Progenitor cell of endocrine pancreas (in vitro differentiated cells): ENCODE measurements at regions not wholly inside any gene's neighbourhood (a gene's known extent, or its start where the extent isn't known, plus 50 kb on each side); places are given as distances from the start of the nearest gene placed in this dataset.

Source experiments
- DNase-seq: peaks from one replicate; pipeline ENCODE4 v3.0.0; 2021; ENCODE audit warnings: low spot score; ENCODE audit not compliant: unreplicated experiment
- H3K27ac Mint-ChIP-seq: 2 replicates; pipeline ENCODE4 v1.8.0; 2021; ENCODE audit warnings: mild to moderate bottlenecking, moderate library complexity, mixed read lengths
- H3K27me3 Mint-ChIP-seq: 2 replicates; pipeline ENCODE4 v1.8.0; 2021; ENCODE audit warnings: mixed read lengths
- H3K36me3 Mint-ChIP-seq: 2 replicates; pipeline ENCODE4 v1.8.0; 2022; ENCODE audit warnings: mixed read lengths; ENCODE audit not compliant: insufficient read depth
- H3K4me1 Mint-ChIP-seq: 2 replicates; pipeline ENCODE4 v1.8.0; 2021; ENCODE audit warnings: low read depth, mixed read lengths
- H3K4me3 Mint-ChIP-seq: 2 replicates; pipeline ENCODE4 v1.8.0; 2021; ENCODE audit warnings: low read depth, mild to moderate bottlenecking, moderate library complexity, mixed read lengths
- H3K9me3 Mint-ChIP-seq: 2 replicates; pipeline ENCODE4 v1.8.0; 2021; ENCODE audit warnings: low read depth, mixed read lengths
- CTCF ChIP-seq: fragments of 200-600 bp; sonication (generic); IDR thresholded peaks from one replicate; pipeline ENCODE4 v1.5.0; 2021; ENCODE audit warnings: antibody characterized with exemption, mild to moderate bottlenecking; ENCODE audit not compliant: unreplicated experiment

- Mint-ChIP-seq H3K27ac (no peak overlapping the region), H3K36me3 (no peaks in the 10 kb centered on the region), H3K4me1 (no peaks in the 10 kb centered on the region), H3K9me3 (no peaks in the 10 kb centered on the region), H3K27me3 (no peaks in the 10 kb centered on the region), H3K4me3 (no peak overlapping the region)
- no peak for TF ChIP-seq CTCF
- no peak for DNase-seq
These were observed 166.2 kb downstream of the SLITRK1 start for GRCh38 chr13:83716121-83716520.

- Mint-ChIP-seq H3K27me3 (no peaks in the 10 kb centered on the region), H3K9me3 (no peaks in the 10 kb centered on the region), H3K36me3 (no peaks in the 10 kb centered on the region), H3K4me1 (no peaks in the 10 kb centered on the region), H3K4me3 (no peak overlapping the region), H3K27ac (no peak overlapping the region)
- no peak for TF ChIP-seq CTCF
- DNase-seq, result no peak
These were observed 168.0 kb downstream of the SLITRK1 start for GRCh38 chr13:83714236-83714635.

GRCh38 chr13:83710133-83710515 lies 172.2 kb downstream of the SLITRK1 start:
- H3K9me3 Mint-ChIP-seq, result no peaks in the 10 kb centered on the region
- H3K27me3 Mint-ChIP-seq, result no peaks in the 10 kb centered on the region
- no peak overlapping the region for H3K4me3 Mint-ChIP-seq
- H3K36me3 Mint-ChIP-seq, result no peaks in the 10 kb centered on the region
- no peak overlapping the region for H3K27ac Mint-ChIP-seq
- TF ChIP-seq CTCF, result no peak
- DNase-seq, result no peak
- H3K4me1 Mint-ChIP-seq, result no peaks in the 10 kb centered on the region

- H3K4me1 Mint-ChIP-seq, result no peaks in the 10 kb centered on the region
- no peaks in the 10 kb centered on the region for H3K9me3 Mint-ChIP-seq
- no peak overlapping the region for H3K4me3 Mint-ChIP-seq
- H3K27me3 Mint-ChIP-seq, result no peaks in the 10 kb centered on the region
- H3K27ac Mint-ChIP-seq, result no peak overlapping the region
- no peaks in the 10 kb centered on the region for H3K36me3 Mint-ChIP-seq
- TF ChIP-seq CTCF, result no peak
- DNase-seq, result no peak
These were observed 172.7 kb downstream of the SLITRK1 start for GRCh38 chr13:83709426-83710132.

- TF ChIP-seq CTCF, result no peak
- Mint-ChIP-seq H3K4me1 (no peaks in the 10 kb centered on the region), H3K27me3 (no peaks in the 10 kb centered on the region), H3K36me3 (no peaks in the 10 kb centered on the region), H3K9me3 (no peaks in the 10 kb centered on the region), H3K27ac (no peak overlapping the region), H3K4me3 (no peak overlapping the region)
- no peak for DNase-seq
These were observed 180.3 kb downstream of the SLITRK1 start for GRCh38 chr13:83702021-83702420.
